ENCODE measurements at regions not wholly inside any gene's neighbourhood (a gene's known extent, or its start where the extent isn't known, plus 50 kb on each side); places are given as distances from the start of the nearest gene placed in this dataset.

DNA sequence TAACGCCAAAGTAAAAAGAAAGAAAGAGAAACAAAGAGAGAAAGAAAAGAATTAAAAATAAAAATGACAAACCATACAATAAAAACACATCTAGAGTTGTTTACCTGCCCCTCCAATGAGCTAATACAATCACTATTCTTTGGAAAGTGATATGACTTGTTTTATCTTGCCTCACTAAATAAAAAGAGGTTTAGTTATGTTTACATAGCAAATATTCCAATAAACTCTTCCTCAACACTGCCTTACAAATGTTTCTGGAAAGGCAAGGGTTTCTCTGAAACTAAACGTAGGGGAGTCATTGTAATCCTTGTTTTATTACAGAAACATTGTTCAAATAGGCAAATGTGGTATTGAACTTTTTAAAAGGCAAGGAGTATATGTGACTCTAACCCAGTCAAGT, 396.2 kb downstream of the EPM2A start:
- FAIRE-seq: no peak

DNA sequence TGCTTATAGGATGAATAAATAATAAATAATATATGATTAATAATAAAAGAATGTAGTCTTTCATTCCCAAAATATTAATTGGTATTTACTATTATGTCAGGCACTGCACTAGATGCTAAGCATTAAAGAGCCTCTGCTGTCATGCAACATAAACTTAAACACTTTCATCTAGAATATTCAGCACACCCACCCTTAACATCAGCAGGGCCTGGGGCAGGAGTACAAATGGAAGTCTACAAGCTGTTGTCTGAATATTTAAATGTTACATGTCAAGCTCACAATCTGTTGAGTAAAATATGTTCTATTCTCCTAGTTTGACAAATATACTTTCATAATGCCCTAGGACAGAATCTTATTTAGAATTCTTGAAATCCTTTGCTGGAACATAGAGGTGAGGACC, 395.1 kb downstream of the EPM2A start:
- FAIRE-seq: no peak
- DNase-seq (ENCODE audit: low spot score): no peak

More for the DNA sequence above, 396.2 kb downstream of the EPM2A start:
- DNase-seq (ENCODE audit: low spot score): no peak

DNA sequence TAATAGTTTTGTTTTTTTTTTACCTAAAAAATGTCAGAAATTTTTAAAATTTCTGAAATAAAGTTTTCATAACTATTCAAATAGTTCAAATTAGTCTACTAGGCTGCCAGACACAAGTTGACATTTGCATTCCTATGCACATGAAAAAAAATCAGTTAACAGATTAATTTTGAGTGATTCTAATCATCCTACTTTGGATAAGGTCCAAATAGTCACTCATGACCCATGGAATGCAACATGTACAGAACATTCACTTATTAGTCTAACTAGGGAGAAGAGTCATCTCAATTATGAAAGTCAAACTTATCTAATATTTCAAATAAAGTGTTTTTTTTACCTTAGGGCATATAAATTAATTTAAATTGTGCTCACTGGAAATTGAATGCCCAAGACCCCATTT, 390.2 kb downstream of the EPM2A start:
- no peak for DNase-seq (ENCODE audit: low spot score)
- FAIRE-seq: no peak

DNA sequence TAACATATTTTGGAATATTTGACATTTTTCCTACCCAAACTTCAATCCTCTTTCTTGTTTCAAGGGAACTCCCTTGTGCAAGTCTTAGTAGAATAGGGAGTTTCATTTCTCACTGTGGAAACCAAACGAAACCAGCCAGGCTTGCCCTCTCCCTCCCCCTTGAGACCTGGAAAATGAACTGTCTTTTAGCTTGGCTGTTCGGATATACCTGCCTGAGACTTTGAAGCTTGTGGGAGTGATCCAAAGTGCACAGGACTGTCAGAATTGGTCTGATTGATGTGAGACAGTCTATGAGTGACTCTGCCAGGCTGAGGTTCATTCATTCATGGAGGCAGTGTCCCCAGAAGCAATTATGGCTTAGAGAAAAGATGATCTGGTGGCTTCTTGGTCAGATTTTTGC, 388.1 kb downstream of the EPM2A start:
- DNase-seq (ENCODE audit: low spot score) (no peak), FAIRE-seq (no peak)

DNA sequence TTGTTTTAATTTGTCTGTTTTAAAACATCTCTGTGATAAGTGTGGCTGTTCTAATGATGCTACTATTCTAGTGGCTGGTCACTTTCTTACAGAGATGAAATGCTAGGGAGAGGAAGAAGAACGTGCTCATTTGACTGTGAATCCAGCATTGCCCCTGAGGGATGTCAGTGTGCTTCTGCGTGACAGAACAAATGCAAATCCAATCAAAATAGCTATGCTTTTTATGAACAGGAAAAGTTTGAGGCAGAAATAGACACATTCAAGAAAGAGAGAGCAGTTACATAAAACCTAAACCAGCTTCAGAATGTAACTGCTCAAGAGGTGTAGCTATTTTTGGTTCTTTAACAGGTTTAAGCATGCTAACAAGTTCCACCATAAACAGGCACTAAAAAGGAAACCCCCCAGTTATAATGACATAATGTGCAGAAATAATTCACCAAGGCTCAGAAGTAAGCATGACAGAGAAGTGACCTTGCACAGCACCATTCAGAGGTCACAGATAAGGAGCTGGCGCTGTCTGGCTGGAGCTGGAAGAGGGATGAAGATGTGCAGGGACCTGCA, 385.3 kb downstream of the EPM2A start:
- DNase-seq (ENCODE audit: low spot score) (no peak), FAIRE-seq (no peak)

DNA sequence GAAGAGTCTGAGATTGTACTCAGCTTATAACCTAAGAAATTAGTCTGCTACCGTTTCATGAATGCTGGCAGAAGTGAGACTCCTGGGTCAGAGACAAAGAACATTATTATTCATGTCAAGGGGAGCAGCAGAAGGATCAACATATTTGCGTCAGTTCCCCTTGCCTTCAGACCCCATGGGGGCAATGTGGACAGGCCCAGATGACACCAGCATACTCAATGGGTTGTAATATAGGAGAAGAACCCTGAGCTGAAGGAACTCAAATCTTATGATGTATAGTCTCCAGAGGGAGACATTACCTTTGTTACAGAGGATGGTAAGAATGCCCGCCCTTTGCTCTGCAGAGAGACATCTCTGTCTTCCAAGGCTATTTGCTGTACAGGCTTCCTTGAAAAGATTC, 384.4 kb downstream of the EPM2A start:
- FAIRE-seq (no peak), DNase-seq (ENCODE audit: low spot score) (no peak)

DNA sequence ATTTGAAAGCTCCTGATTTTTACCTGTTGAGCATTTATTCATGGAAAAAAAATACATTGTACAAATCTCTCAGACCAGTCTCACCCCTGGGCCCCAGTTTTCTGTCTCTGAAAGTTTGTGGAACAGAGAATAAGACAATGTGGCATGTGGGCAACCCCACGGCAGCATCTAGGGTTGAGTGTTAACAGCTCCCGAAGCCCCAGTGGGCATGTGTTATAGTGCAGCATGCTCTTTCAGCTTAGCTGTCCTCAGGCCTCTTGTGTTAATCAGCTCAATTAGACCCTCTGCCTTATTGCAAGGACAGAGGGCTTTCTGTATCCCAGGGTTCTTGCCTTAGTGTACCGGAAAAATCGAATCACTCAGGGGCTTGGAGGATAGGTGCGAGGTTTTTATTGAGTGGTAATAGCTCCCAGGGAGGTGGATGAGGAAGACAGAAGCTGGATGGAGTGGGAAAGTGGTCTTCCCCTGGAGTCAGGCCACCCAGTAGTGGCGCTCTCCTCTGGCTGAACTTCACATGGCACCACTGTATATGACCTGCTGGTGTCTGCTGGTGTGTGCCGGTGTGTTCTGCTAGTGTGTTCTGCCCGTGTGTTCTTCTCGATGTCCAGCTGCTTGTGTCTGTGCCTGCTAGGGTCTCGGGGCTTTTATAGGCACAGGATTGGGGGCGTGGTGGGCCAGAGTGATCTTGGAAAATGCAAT, 382.8 kb downstream of the EPM2A start:
- DNase-seq (ENCODE audit: low spot score) (no peak), FAIRE-seq (no peak)

DNA sequence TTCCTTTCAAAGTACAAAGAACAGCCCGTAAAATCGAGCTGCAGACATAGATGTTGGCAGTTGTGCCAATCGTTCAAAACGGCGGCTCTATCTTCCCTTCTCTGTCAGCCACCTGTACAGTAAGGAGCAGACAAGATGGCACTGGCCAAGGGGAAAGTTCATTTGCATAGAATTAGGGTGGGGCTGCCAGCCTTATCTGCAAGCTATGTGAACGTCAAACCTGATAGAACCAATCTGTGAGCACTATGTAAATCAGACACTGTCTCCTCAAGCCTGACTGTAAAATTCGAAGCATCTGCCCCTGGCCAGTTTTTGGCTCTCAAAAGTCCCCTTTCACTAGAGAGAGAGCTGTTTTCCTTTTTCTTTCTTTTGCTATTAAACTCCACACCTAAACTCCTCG, 374.5 kb downstream of the EPM2A start:
- FAIRE-seq (no peak), DNase-seq (ENCODE audit: low spot score) (no peak)

DNA sequence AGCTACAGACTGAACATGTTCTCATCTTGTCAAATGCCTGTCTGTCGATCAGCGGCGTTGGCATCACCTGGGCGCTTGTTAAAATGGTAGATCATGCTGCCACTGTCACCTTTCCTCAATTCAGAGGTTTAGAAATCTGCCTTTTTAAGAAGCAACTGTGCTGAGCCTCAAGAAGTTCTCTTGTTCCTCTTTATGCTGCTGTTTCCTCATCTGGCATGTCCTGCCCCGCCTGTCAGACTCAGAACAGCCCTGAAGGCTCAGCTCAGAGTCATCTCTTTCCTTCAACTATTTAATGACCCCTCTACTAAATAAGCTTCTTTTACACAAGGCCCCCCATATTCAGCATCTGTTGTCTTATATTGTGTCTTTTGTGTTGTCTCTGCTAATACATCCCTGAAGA, 368.2 kb downstream of the EPM2A start:
- DNase-seq (ENCODE audit: low spot score): no peak

DNA sequence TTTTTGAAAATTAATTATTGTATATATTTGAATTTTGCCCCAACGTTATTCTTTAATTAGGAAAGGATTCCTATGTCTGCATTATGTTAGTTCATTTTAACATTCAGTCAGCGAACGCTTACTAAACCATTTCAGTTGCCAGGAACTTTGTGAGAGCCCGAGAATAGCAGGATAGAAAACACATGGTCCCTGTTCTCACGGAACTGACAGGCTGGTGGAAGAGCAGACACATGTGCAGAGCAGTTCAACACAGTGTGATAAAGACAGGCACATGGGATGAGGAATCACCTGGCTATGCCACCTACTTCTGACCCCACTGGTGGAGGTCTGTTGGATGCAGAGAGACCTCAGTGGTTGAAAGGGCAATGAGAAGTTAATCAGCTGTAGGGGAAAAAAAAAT, 367.2 kb downstream of the EPM2A start:
- FAIRE-seq: no peak
- no peak for DNase-seq (ENCODE audit: low spot score)

More for the DNA sequence above, 368.2 kb downstream of the EPM2A start:
- no peak for FAIRE-seq

DNA sequence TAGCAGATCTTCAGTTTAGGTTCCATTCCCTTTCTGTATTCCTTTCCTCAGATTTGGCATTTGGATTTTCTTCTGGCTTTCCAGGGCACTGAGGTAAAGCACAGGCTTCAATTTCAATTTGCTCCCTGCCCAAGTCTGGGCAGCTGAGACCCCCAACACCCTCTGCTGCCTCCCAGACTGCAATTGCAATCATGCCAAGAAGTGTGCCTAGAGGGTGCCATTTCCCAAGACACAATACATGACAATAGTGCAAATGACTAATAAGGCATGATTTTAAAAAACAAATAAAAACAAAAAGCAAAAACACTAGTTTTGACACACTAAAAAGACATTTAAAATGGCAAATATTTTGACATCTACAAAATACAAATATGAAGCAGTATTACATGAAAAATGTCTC, 364.8 kb downstream of the EPM2A start:
- FAIRE-seq (no peak), DNase-seq (ENCODE audit: low spot score) (no peak)

DNA sequence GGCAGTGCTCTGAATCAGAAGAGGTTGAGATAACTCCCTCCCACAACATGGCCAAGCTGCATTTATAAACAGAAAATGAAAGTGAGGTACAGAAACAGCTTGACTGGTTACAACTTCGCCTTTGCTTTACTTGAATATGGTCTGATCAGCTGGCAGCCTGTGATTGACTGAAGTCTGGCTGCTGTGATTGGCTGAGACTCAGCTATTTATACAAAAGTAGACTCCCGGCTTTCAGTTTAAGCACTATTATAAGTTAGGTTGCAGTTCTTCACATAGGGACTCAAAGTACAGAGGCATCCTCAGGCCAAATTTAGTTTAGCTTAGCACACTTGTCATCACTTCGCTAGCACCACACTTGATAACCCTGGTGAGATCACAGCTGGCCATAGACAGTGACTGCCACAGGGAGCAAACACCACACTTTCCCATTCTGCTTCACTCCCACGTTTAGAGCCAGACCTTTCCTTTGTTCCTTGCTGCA, 362.6 kb downstream of the EPM2A start:
- FAIRE-seq (peak; percentile 17), DNase-seq (ENCODE audit: low spot score) (no peak)

DNA sequence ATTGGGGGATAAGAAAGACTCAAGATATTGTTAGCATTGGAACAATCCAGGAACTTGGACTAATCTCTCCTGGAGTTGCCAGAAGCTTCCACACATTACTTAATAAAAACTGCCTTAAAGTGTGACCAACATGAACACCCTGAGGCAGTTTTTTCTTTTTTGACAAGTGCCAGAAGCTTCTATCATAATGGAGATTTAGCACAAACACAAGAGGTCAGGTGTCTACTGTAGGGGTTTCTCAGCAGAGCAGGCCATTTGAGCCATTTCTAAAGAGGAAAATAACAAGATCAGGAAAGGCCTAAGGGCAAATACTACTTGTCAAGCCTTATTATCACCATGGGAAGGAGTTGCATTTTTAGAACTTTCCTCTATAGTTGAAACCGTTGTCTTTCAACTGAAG, 361.5 kb downstream of the EPM2A start:
- no peak for FAIRE-seq
- no peak for DNase-seq (ENCODE audit: low spot score)

DNA sequence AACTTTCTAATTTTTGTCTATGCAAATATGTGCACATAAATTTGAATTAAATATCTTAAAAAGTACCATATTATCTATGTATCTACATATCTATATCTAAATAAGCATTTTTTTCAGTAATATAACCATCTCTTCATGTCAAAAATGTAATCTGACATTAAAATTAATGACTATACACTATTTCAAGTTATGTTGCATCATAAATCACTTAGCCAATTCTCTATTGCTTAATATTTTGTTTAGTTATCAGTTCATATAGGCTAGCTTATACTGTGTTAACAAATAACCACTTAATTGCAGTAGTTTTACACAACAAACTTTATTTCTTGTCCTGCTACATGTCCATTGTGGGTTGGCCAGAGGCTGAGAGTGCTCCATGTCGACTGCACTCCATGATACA, 360.8 kb downstream of the EPM2A start:
- FAIRE-seq: no peak

DNA sequence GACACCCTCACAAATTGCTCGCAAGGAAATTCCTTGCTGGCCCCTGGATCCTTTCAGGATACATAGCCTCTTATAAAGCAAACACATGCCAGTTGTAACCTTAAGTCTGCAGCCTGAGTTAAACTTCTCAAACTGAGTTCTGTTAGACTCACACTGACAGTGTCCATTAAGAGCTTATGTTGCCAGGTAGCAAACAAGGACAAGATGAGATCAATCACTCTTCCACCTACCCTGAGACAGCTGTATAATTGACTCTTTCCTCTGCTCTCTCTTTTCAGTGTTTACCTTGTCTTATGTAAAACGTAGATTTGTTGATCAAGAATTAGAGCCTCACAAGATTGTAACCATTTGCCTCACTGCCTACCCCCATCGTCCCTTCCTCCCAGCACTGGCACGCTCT, 359.8 kb downstream of the EPM2A start:
- DNase-seq (ENCODE audit: low spot score) (no peak), FAIRE-seq (no peak)

More for the DNA sequence above, 360.8 kb downstream of the EPM2A start:
- no peak for DNase-seq (ENCODE audit: low spot score)

DNA sequence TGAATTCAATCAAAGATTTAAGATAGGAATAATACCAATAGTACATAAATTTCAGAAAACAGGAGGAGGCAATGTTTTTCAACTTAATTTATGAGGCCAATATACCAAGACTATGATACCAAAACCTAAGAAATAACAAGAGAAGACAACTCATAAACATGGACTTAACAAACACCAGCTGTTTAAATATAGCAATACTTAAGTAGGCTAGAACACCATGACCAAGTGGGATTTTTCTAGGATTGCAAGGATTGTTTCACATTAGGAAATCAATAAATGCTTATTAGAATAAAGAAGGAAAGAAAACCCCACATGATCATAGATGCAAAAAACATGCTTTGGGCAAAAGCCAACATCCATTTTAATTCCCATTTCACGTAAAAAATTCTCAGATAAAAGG, 355.1 kb downstream of the EPM2A start:
- FAIRE-seq (no peak), DNase-seq (ENCODE audit: low spot score) (no peak)

DNA sequence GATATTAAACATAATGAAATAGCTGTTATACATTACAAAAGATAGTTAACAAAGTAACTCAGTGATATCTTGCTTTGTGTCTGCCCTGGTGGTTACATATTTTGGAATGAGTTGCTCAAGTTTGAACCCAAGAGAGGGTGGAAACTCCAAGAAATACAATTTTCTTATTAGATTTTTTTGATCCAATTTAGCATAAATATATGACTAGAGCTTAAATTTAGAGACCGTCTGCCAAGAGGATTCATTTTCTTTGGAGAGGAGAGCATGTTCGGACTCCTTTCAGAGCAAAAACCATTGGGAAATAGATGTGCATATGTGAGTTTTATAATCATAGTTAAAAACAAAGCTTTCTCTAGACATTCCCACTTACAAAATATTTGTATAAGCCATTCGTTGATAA, 353.4 kb downstream of the EPM2A start:
- no peak for DNase-seq (ENCODE audit: low spot score)

DNA sequence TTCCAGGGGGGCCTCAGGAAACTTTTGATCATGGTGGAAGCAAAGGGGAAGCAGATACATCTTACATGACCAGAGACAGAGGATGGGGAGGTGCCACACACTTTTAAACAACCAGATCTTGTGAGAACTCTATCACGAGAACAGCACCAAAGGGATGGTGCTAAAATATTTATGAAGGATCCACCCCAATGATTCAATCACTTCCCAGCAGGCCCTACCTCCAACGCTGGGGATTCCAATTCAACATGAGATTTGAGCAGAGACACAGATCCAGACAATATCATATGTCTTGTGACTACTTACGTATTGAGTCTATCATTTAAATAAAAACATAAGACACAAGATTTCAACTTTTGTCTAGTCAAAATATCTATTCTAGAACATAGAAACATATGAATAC, 351.9 kb downstream of the EPM2A start:
- no peak for DNase-seq (ENCODE audit: low spot score)
- no peak for FAIRE-seq

More for the DNA sequence above, 353.4 kb downstream of the EPM2A start:
- FAIRE-seq: no peak

DNA sequence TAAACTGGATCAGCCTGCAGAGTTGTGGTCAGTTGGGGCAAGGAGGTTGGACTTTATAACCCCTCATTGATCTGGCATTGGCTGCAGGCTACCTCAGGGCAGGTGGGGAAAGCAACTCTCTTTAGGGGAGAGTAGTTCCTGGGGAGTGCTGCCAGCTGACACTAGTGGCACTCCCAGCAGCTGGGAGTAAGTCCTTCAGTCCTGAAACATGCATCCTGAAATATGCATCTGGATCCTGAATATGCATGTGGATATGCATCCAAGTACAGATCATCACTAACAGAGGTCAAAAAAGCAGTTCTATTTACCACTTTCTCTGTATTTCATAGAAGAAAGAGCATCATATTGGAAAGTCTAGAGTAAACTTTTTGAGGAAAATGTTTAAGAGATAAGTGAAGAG, 350.8 kb downstream of the EPM2A start:
- DNase-seq (ENCODE audit: low spot score) (no peak), FAIRE-seq (no peak)

DNA sequence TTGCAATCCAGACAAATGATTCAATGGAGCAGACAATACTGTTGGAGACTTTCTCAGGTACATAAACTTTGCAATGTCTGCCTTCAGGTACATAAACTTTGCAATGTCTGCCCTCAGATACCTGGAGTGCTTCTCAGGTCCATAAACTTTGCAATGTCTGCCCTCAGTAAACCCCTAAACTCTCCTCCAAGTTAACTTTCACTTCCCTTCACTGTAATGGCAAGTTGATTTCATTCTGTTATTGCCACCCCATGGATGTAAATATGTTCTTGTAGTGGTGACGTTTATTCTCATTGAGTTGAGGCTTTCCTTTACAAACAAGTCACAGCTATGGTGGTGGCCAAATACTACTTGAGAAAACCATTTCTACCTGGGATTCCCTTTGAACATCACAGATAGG, 338.8 kb downstream of the EPM2A start:
- FAIRE-seq (peak; percentile 20), DNase-seq (ENCODE audit: low spot score) (no peak)

DNA sequence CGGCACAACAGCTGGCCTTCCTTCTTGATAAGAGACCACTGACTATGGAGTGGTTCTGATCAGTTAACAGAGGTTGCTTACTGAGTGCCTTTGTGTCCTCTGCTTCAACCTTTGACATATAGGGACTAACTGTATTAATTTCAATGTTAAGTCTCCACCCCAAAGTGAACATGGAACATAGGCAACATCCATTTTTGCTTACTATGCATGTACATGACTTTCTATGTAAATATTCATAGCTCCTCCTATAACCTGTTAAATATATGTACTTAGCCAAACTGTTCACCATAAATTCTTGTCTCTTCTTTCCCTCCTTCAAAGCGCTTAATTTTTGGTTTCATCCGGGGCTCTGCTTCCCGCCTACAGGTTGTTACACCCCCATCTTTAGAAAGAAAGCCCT, 334.8 kb downstream of the EPM2A start:
- no peak for DNase-seq (ENCODE audit: low spot score)
- FAIRE-seq: no peak

DNA sequence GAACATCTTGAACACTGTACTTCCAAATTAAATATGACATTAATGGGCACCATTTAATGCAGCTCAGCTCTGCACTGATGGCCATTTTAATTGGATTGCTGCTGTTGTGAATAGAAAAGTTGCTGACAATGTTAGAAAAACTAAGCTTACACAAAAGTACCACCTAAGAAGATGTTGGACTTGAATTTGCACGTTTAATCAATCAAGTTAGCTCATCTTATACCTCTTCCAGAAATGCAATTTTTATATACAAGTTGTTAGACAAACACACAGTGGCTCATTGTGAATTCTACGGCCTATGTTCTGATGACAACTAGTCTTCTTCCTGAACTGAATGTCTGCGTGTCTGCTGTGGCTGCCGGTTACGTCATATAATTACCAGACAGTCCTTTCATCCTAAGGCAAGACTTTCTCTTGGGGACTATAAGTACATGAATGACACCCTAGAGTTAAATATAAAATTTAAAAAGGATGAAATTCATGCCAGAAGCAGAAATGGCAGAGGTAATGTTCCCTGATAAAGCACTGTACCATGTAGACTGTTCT, 330.2 kb downstream of the EPM2A start:
- FAIRE-seq: no peak
- no peak for DNase-seq (ENCODE audit: low spot score)

DNA sequence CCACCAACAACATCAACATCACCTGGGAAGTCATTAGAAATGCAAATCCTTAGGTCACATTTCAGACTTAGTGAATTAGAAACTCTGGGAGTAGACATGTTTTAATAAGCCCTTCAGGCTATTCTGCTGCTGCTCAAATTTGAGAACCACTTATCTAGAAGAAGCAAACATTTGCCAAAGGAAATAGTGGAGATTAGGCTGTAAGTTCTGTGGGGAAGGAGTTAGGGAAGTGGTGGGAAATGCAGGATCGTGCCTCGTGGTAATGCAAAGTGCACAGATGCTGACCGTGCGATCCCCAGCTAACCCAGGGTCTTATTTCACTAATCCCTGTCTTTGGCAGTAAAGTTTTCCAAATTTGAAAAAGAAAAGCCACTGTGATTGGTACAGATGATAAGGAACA, 328.5 kb downstream of the EPM2A start:
- FAIRE-seq (no peak), DNase-seq (ENCODE audit: low spot score) (no peak)
